ENCODE measurements at regions not wholly inside any gene's neighbourhood (a gene's known extent, or its start where the extent isn't known, plus 50 kb on each side); places are given as distances from the start of the nearest gene placed in this dataset.

DNA sequence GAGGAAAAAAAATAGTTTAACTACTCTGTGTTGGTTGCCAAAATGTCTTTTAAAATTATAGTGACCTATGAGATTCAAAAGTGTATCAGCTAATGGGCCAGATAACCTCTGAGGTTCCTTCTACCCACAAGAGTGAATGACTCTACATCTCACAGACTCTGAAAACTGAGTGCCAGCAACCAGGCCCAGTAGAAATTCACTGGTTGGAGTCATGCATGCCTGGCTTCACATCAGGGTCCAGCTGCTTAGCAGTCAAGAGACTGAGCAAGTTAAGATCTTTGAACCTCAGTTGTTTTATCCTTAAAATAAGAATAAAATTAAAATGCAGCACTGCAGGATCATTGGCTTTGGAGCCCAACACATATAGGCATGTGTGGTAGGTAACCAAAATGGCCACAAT lies 342.6 kb upstream of the NFIA start:
- TF ChIP-seq, protein P1, sequence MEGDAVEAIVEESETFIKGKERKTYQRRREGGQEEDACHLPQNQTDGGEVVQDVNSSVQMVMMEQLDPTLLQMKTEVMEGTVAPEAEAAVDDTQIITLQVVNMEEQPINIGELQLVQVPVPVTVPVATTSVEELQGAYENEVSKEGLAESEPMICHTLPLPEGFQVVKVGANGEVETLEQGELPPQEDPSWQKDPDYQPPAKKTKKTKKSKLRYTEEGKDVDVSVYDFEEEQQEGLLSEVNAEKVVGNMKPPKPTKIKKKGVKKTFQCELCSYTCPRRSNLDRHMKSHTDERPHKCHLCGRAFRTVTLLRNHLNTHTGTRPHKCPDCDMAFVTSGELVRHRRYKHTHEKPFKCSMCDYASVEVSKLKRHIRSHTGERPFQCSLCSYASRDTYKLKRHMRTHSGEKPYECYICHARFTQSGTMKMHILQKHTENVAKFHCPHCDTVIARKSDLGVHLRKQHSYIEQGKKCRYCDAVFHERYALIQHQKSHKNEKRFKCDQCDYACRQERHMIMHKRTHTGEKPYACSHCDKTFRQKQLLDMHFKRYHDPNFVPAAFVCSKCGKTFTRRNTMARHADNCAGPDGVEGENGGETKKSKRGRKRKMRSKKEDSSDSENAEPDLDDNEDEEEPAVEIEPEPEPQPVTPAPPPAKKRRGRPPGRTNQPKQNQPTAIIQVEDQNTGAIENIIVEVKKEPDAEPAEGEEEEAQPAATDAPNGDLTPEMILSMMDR (IDR thresholded peaks at IDR 0.05) = no peak
- TF ChIP-seq POLR2A (IDR thresholded peaks at IDR 0.05) = no peak
- intact Hi-C loops (cut with DNase I; ENCODE audit: low total_unique reads) = no loop called here
- no peak for DNase-seq (ENCODE audit: low spot score in 2 of 2)
- no peak overlapping the region for H3K4me3 ChIP-seq (ENCODE audit: low read depth, poor library complexity, severe bottlenecking)

DNA sequence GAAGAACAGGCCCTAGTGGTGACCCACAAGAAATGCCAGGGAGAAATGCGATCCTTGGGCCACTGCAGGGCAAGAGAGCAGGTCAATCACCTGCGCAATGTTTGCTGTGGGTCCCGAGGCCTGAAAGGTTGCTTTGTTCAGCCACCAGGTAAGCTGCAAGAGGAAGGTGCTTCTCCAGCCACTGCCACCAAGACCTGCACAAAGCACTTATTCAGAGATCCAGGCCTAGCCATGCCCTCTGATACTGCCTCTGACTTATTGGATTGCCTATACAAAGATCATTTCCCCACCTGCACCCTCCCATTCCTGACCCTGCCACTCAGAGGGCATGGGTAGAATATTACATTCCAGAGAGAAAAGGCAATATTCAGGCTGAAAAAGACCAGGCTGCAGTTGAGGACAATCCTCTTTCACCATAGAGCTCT lies 349.4 kb upstream of the NFIA start:
- no peak overlapping the region for H3K4me3 ChIP-seq (ENCODE audit: low read depth, poor library complexity, severe bottlenecking)
- 94 to 100% methylated on average over 3 of the region's 3 CpGs for WGBS, 2 donors
- intact Hi-C loops (cut with DNase I; ENCODE audit: low total_unique reads) = no loop called here
- TF ChIP-seq, protein P1 (IDR thresholded peaks at IDR 0.05) = no peak
- no peak for TF ChIP-seq POLR2A (IDR thresholded peaks at IDR 0.05)
- DNase-seq (ENCODE audit: low spot score in 2 of 2) = no peak

DNA sequence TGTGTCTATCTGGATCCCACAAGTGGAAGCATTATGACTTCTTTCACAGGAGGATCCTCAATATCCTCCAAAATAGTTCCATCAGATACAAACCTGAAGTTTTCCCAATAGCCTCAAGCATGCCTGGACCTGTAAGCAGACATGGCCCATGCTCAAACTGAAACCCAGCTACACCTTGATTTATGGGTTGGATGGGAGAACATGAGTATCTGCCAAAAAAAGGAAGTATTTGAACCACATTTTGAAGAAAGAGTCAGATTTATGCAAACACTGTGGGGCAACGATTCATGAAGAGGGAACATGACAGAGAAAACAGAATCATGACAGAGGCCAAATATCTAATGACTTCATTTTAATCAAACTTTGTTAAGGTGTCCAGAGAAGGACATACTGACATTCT lies 351.0 kb upstream of the NFIA start:
- intact Hi-C loops (cut with DNase I; ENCODE audit: low total_unique reads) = no loop called here
- no peak for TF ChIP-seq POLR2A (IDR thresholded peaks at IDR 0.05)
- TF ChIP-seq, protein P1 (IDR thresholded peaks at IDR 0.05) = no peak
- no peak for DNase-seq (ENCODE audit: low spot score in 2 of 2)
- 26 to 50% methylated on average over 1 of the region's 1 CpG for WGBS, 2 donors
- no peak overlapping the region for H3K4me3 ChIP-seq (ENCODE audit: low read depth, poor library complexity, severe bottlenecking)

DNA sequence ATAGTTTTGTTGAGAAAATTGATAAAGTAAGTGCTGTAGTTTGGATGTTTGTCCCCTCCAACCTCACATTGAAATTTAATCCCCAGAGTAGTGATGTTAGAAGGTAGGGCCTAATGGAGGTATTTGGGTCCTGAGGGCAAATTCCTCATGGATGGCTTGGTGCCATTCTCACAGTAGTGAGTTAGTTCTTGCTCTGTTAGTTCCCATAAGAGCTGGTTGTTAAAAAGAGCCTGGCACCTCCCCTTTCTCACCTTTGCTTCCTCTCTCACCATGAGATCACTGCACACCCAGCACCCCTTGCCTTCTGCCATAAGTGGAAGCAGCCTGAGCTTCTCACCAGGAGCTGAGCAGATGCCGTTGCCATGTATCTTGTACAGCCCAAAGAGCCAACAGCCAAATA lies 354.8 kb upstream of the NFIA start:
- WGBS, 2 donors = 54 to 58% methylated on average over 1 of the region's 1 CpG
- TF ChIP-seq, protein P1 (IDR thresholded peaks at IDR 0.05) = no peak
- no peak for TF ChIP-seq POLR2A (IDR thresholded peaks at IDR 0.05)
- intact Hi-C loops (cut with DNase I; ENCODE audit: low total_unique reads) = no loop called here
- DNase-seq (ENCODE audit: low spot score in 2 of 2) = no peak
- no peak overlapping the region for H3K4me3 ChIP-seq (ENCODE audit: low read depth, poor library complexity, severe bottlenecking)

DNA sequence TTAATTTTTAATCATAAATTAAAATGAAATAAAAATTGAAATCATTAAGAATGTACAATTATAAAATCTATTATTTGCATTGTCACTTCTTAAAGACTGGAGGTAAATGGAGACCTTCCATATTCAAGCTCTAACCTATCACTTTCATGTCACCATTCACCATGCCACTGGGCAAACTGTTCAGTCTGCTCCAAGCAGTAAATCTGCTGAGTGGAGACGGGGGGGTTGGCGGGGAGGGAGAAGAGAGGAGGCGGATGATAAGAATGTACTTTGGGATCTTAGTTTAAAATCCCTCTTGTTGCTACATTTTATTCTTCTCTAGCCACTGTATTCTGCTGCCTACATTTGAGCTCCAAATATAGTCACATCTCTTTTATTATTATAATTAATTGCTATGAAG lies 365.9 kb upstream of the NFIA start:
- TF ChIP-seq, protein P1 (IDR thresholded peaks at IDR 0.05) = no peak
- no peak for TF ChIP-seq POLR2A (IDR thresholded peaks at IDR 0.05)
- DNase-seq (ENCODE audit: low spot score in 2 of 2) = no peak
- H3K4me3 ChIP-seq (ENCODE audit: low read depth, poor library complexity, severe bottlenecking) = no peak overlapping the region
- WGBS, 2 donors = 63 to 71% methylated on average over 3 of the region's 3 CpGs
- intact Hi-C loops (cut with DNase I; ENCODE audit: low total_unique reads) = no loop called here

DNA sequence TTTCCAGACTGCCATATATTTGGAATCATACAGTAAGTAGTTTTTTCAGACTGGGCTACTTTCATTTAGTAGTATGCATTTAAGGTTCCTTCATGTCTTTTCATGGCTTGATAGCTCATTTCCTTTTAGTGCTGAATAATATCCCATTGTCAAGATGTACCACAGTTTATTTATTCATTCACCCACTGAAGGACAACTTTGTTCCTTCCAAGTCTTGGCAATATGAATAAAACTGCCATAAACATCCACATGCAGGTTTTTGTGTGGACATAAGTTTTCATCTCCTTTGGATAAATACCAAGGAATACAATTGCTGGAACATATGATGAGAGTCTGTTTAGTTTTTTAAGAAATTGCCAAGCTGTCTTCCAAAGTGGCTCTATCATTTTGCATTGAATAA lies 366.4 kb upstream of the NFIA start:
- intact Hi-C loops (cut with DNase I; ENCODE audit: low total_unique reads) = no loop called here
- no peak overlapping the region for H3K4me3 ChIP-seq (ENCODE audit: low read depth, poor library complexity, severe bottlenecking)
- no peak for TF ChIP-seq POLR2A (IDR thresholded peaks at IDR 0.05)
- TF ChIP-seq, protein P1 (IDR thresholded peaks at IDR 0.05) = no peak
- DNase-seq (ENCODE audit: low spot score in 2 of 2) = no peak

Data from lower leg skin (tissue), 4 donors.